ENCODE measurements at regions not wholly inside any gene's neighbourhood (a gene's known extent, or its start where the extent isn't known, plus 50 kb on each side); places are given as distances from the start of the nearest gene placed in this dataset.
A peak's percentile ranks its signal among the peaks of the same experiment; 100 is the strongest.

GRCh38 chr19:30170495-30171137 lies 201.6 kb upstream of the ZNF536 start:
- no peak for DNase-seq (ENCODE audit: low read depth in 3 of 3)

GRCh38 chr19:30171138-30171635 lies 201.0 kb upstream of the ZNF536 start:
- no peak for DNase-seq (ENCODE audit: low read depth in 3 of 3)

GRCh38 chr19:30171795-30172612 lies 200.2 kb upstream of the ZNF536 start:
- no peak for DNase-seq (ENCODE audit: low read depth in 3 of 3)

- DNase-seq (ENCODE audit: low read depth in 3 of 3), result no peak
Observed at GRCh38 chr19:30172613-30173242, 199.5 kb upstream of the ZNF536 start.

GRCh38 chr19:30173593-30174356 lies 198.4 kb upstream of the ZNF536 start:
- no peak for DNase-seq (ENCODE audit: low read depth in 3 of 3)

- no peak for DNase-seq (ENCODE audit: low read depth in 3 of 3)
Observed at GRCh38 chr19:30174357-30174645, 197.9 kb upstream of the ZNF536 start.

GRCh38 chr19:30174791-30175190 lies 197.4 kb upstream of the ZNF536 start:
- no peak for DNase-seq (ENCODE audit: low read depth in 3 of 3)

GRCh38 chr19:30175987-30176386 lies 196.2 kb upstream of the ZNF536 start:
- DNase-seq (ENCODE audit: low read depth in 3 of 3), result no peak

GRCh38 chr19:30178721-30179402 lies 193.3 kb upstream of the ZNF536 start:
- DNase-seq (ENCODE audit: low read depth in 3 of 3), result no peak

GRCh38 chr19:30180691-30181090 lies 191.5 kb upstream of the ZNF536 start:
- DNase-seq (ENCODE audit: low read depth in 3 of 3), result no peak

- DNase-seq (ENCODE audit: low read depth in 3 of 3), result no peak
Observed at GRCh38 chr19:30183807-30184490, 188.2 kb upstream of the ZNF536 start.

GRCh38 chr19:30202060-30202600 lies 170.1 kb upstream of the ZNF536 start:
- DNase-seq (ENCODE audit: low read depth in 3 of 3), result no peak

- no peak for DNase-seq (ENCODE audit: low read depth in 3 of 3)
Observed at GRCh38 chr19:30204721-30205120, 167.5 kb upstream of the ZNF536 start.

- DNase-seq (ENCODE audit: low read depth in 3 of 3), result no peak
Observed at GRCh38 chr19:30206187-30206586, 166.0 kb upstream of the ZNF536 start.

GRCh38 chr19:30207357-30207756 lies 164.8 kb upstream of the ZNF536 start:
- DNase-seq (ENCODE audit: low read depth in 3 of 3), result no peak

GRCh38 chr19:30208436-30209060 lies 163.6 kb upstream of the ZNF536 start:
- DNase-seq (ENCODE audit: low read depth in 3 of 3), result no peak

- DNase-seq (ENCODE audit: low read depth in 3 of 3), result no peak
Observed at GRCh38 chr19:30209617-30210600, 162.3 kb upstream of the ZNF536 start.

GRCh38 chr19:30212574-30212973 lies 159.6 kb upstream of the ZNF536 start:
- no peak for DNase-seq (ENCODE audit: low read depth in 3 of 3)

GRCh38 chr19:30214651-30215051 lies 157.5 kb upstream of the ZNF536 start:
- peak in 1 of 3 donors; percentile 13 for DNase-seq (ENCODE audit: low read depth in 3 of 3)

Measured in stimulated activated CD4-positive, alpha-beta T cell treated with anti-CD3 and anti-CD28 coated beads, TNF-alpha, amount 100 ng/mL, for 48 hours (primary cell).